SK-N-SH (cell line): ENCODE measurements at regions not wholly inside any gene's neighbourhood (a gene's known extent, or its start where the extent isn't known, plus 50 kb on each side); places are given as distances from the start of the nearest gene placed in this dataset.

Experiments
- CTCF ChIA-PET: fragments of 300-600, 350-600 bp; formaldehyde crosslinking; extraction: SDS; loops from one replicate; lab custom pipeline; 2021; lab: Yijun Ruan, JAX
- POLR2A ChIA-PET: fragments of 350-600 bp; sonication (Branson Sonifier 250); formaldehyde crosslinking; extraction: SDS; loops from one replicate; lab custom pipeline; 2020; ENCODE audit warnings: antibody characterized with exemption, inconsistent platforms; lab: Yijun Ruan, JAX
- DNase-seq: peaks from one replicate; pipeline ENCODE4 v3.0.0; 2012
- H2AFZ ChIP-seq: fragments of 200-600 bp; sonication (generic); 2 replicates; pipeline ENCODE4 v1.8.1; 2016; ENCODE audit warnings: antibody characterized with exemption, mild to moderate bottlenecking, low read depth
- H3F3A ChIP-seq: fragments of 200-600 bp; sonication (generic); replicated peaks from 2 replicates; pipeline ENCODE3; 2016; ENCODE audit warnings: antibody characterized with exemption, mild to moderate bottlenecking; ENCODE audit not compliant: insufficient read depth
- H3K27ac ChIP-seq, 2 experiments: fragments of 200-500 bp in 1 of 2; fragments of 200-600 bp in 1 of 2; sonication (Bioruptor generic) in 1 of 2; sonication (generic), shearing (Covaris generic) in 1 of 2; 2 replicates each; pipeline versions ENCODE4 v1.5.1 to v1.6.1; 2014 to 2016; ENCODE audit warnings: low read depth in 2 of 2, inconsistent platforms in 1 of 2, low read length in 1 of 2, mild to moderate bottlenecking in 1 of 2, mixed read lengths in 1 of 2
- H3K27me3 ChIP-seq: fragments of 200-600 bp; sonication (generic), shearing (Covaris generic); 2 replicates; pipeline ENCODE4 v1.6.1; 2016; ENCODE audit warnings: mixed run types; ENCODE audit not compliant: insufficient read depth
- H3K36me3 ChIP-seq, 2 experiments: fragments of 200-500 bp in 1 of 2; fragments of 200-600 bp in 1 of 2; sonication (Bioruptor generic) in 1 of 2; sonication (generic) in 1 of 2; replicated peaks in 1 of 2; 2 replicates each; pipeline versions ENCODE3 to v1.5.1; 2014 to 2016; ENCODE audit warnings: low read length in 1 of 2, mild to moderate bottlenecking in 1 of 2; ENCODE audit not compliant: insufficient read depth in 2 of 2, control insufficient read depth in 1 of 2
- H3K4me1 ChIP-seq, 2 experiments: fragments of 200-500 bp in 1 of 2; fragments of 200-600 bp in 1 of 2; sonication (Bioruptor generic) in 1 of 2; sonication (generic), shearing (Covaris generic) in 1 of 2; 2 replicates each; pipeline versions ENCODE4 v1.5.1 to v1.6.1; 2014 to 2016; ENCODE audit warnings: low read depth in 1 of 2, low read length in 1 of 2, mixed run types in 1 of 2; ENCODE audit not compliant: insufficient read depth in 2 of 2, control insufficient read depth in 1 of 2
- H3K4me2 ChIP-seq: fragments of 200-600 bp; sonication (generic), shearing (Covaris generic); 2 replicates; pipeline ENCODE4 v1.6.1; 2017; ENCODE audit warnings: mixed run types
- H3K4me3 ChIP-seq, 2 experiments: fragments of 200-500 bp in 1 of 2; fragments of 200-600 bp in 1 of 2; sonication (Bioruptor generic) in 1 of 2; sonication (generic), shearing (Covaris generic) in 1 of 2; 2 replicates each; pipeline versions ENCODE4 v1.5.1 to v1.8.1; 2014 to 2016; ENCODE audit warnings: low read depth in 2 of 2, inconsistent platforms in 1 of 2, low read length in 1 of 2, mild to moderate bottlenecking in 1 of 2, mixed read lengths in 1 of 2, moderate library complexity in 1 of 2
- H3K79me2 ChIP-seq: fragments of 200-600 bp; sonication (generic); 2 replicates; pipeline ENCODE4 v1.8.1; 2017; ENCODE audit warnings: mild to moderate bottlenecking; ENCODE audit not compliant: insufficient read depth
- H3K9ac ChIP-seq: fragments of 200-600 bp; sonication (generic); 2 replicates; pipeline ENCODE4 v1.6.1; 2017; ENCODE audit warnings: mixed run types
- H3K9me2 ChIP-seq: fragments of 200-600 bp; sonication (generic); 2 replicates; pipeline ENCODE4 v1.6.1; 2017; ENCODE audit warnings: mixed run types
- H3K9me3 ChIP-seq: fragments of 200-600 bp; sonication (generic); 2 replicates; pipeline ENCODE4 v1.6.1; 2017; ENCODE audit warnings: mixed run types, mild to moderate bottlenecking, moderate library complexity
- H4K20me1 ChIP-seq: fragments of 200-600 bp; sonication (generic); 2 replicates; pipeline ENCODE4 v1.6.1; 2017; ENCODE audit warnings: mild to moderate bottlenecking, mixed run types; ENCODE audit not compliant: insufficient read depth
- ELF1 ChIP-seq: IDR thresholded peaks from 2 replicates; pipeline ENCODE4 v1.4.0; 2012
- EZH2phosphoT487 ChIP-seq: fragments of 200-600 bp; sonication (generic); IDR thresholded peaks from 2 replicates; pipeline ENCODE4 v1.6.1; 2017; ENCODE audit warnings: low read depth, mixed run types, mild to moderate bottlenecking, antibody characterized with exemption, moderate library complexity, borderline replicate concordance
- GABPA ChIP-seq: IDR thresholded peaks from 2 replicates; pipeline ENCODE4 v1.4.0; 2012; ENCODE audit warnings: low read depth, mild to moderate bottlenecking
- NFIC ChIP-seq: IDR thresholded peaks from 2 replicates; pipeline ENCODE4 v1.4.0; 2012; ENCODE audit warnings: borderline replicate concordance
- NRF1 ChIP-seq: IDR thresholded peaks from 2 replicates; pipeline ENCODE4 v1.6.1; 2012; ENCODE audit warnings: low read depth, mild to moderate bottlenecking, low read length
- POLR2AphosphoS5 ChIP-seq: IDR thresholded peaks from 2 replicates; pipeline ENCODE4 v1.6.1; 2012; ENCODE audit warnings: low read depth, low read length
- RFX5 ChIP-seq: IDR thresholded peaks from 2 replicates; pipeline ENCODE4 v1.6.1; 2012; ENCODE audit warnings: mild to moderate bottlenecking, improper control_type of control experiment, low read length
- SMC3 ChIP-seq: IDR thresholded peaks from 2 replicates; pipeline ENCODE4 v1.6.1; 2012; ENCODE audit warnings: low read depth, low read length, improper control_type of control experiment
- TCF12 ChIP-seq: IDR thresholded peaks from 2 replicates; pipeline ENCODE4 v1.4.0; 2012
- TEAD4 ChIP-seq: IDR thresholded peaks from 2 replicates; pipeline ENCODE4 v1.4.0; 2012; ENCODE audit warnings: mild to moderate bottlenecking, borderline replicate concordance; ENCODE audit not compliant: insufficient read depth
- USF1 ChIP-seq: IDR thresholded peaks from 2 replicates; pipeline ENCODE4 v1.4.0; 2012; ENCODE audit warnings: low read depth, borderline replicate concordance
- YY1 ChIP-seq: IDR thresholded peaks from 2 replicates; pipeline ENCODE4 v1.4.0; 2012; ENCODE audit warnings: low read depth, mild to moderate bottlenecking
- WGBS: methylation state at CpG from one replicate; pipeline ENCODE4 v1.1.6; 2017; ENCODE audit warnings: low lambda C conversion rate; 5-methylcytosine and 5-hydroxymethylcytosine counted together
- TF ChIP-seq, protein P1 (sequence below): IDR thresholded peaks from 2 replicates; pipeline ENCODE4 v1.6.1; 2012; ENCODE audit warnings: mild to moderate bottlenecking, low read depth, low read length, moderate library complexity
- TF ChIP-seq, protein P2 (sequence below): IDR thresholded peaks from 2 replicates; pipeline ENCODE4 v1.4.0; 2012; ENCODE audit warnings: low read depth, borderline replicate concordance
- TF ChIP-seq, protein P3 (sequence below): fragments of 200-600 bp; sonication (generic); IDR thresholded peaks from 2 replicates; pipeline ENCODE4 v1.6.1; 2017; ENCODE audit warnings: antibody characterized with exemption, mild to moderate bottlenecking, moderate library complexity

- Histone ChIP-seq H4K20me1 (no peaks in the 10 kb centered on the region), H2AFZ (no peak overlapping the region)
- CTCF ChIA-PET = interaction anchor here (0.6 to 2.2 kb wide), 10 partner anchors 9 to 1322 kb away, joined by 3 to 8 read pairs (median 4); no protein-coding TSS in a partner anchor
These were observed 59.6 kb upstream of the ADAMTS19 start for GRCh38 chr5:129400395-129400983.

DNA sequence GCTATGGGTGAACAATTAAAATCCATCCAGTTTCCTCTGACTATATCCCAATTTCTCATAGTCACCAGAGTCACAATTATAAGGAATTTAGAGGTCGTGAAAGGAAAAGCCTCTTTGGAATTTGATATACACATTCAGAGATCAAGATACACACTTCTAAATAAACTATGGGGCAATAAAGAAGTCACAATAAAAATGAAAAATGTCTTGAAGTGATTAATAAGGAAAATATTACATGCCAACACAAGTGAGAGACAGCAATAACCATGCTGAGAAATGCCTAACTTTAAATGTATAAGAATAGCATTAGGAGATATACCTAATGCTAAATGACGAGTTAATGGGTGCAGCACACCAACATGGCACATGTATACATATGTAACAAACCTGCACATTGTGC is 54.9 kb upstream of the ADAMTS19 start:
- H3K27ac ChIP-seq = no peak overlapping the region
- no peaks in the 10 kb centered on the region for H3K79me2 ChIP-seq
- 0% methylated on average over 2 of the region's 2 CpGs for WGBS
- ChIA-PET CTCF (no interaction called here), POLR2A (no interaction called here)
- H3K4me2 ChIP-seq = no peak overlapping the region
- H3F3A ChIP-seq = no peaks in the 10 kb centered on the region
- DNase-seq = no peak
- no peak overlapping the region for H3K4me3 ChIP-seq
- H2AFZ ChIP-seq = no peak overlapping the region
- no peaks in the 10 kb centered on the region for H3K36me3 ChIP-seq
- no peak overlapping the region for H3K9ac ChIP-seq
- H4K20me1 ChIP-seq = no peaks in the 10 kb centered on the region
- H3K9me2 ChIP-seq = no peaks in the 10 kb centered on the region
- no peaks in the 10 kb centered on the region for H3K9me3 ChIP-seq
- no peak for TF ChIP-seq YY1
- no peak for TF ChIP-seq TEAD4
- no peak for TF ChIP-seq GABPA
- no peak for TF ChIP-seq RFX5
- TF ChIP-seq, protein P1, sequence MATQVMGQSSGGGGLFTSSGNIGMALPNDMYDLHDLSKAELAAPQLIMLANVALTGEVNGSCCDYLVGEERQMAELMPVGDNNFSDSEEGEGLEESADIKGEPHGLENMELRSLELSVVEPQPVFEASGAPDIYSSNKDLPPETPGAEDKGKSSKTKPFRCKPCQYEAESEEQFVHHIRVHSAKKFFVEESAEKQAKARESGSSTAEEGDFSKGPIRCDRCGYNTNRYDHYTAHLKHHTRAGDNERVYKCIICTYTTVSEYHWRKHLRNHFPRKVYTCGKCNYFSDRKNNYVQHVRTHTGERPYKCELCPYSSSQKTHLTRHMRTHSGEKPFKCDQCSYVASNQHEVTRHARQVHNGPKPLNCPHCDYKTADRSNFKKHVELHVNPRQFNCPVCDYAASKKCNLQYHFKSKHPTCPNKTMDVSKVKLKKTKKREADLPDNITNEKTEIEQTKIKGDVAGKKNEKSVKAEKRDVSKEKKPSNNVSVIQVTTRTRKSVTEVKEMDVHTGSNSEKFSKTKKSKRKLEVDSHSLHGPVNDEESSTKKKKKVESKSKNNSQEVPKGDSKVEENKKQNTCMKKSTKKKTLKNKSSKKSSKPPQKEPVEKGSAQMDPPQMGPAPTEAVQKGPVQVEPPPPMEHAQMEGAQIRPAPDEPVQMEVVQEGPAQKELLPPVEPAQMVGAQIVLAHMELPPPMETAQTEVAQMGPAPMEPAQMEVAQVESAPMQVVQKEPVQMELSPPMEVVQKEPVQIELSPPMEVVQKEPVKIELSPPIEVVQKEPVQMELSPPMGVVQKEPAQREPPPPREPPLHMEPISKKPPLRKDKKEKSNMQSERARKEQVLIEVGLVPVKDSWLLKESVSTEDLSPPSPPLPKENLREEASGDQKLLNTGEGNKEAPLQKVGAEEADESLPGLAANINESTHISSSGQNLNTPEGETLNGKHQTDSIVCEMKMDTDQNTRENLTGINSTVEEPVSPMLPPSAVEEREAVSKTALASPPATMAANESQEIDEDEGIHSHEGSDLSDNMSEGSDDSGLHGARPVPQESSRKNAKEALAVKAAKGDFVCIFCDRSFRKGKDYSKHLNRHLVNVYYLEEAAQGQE = no peak
- TF ChIP-seq SMC3 = no peak
- TF ChIP-seq USF1 = no peak
- TF ChIP-seq ELF1 = no peak
- TF ChIP-seq, protein P2, sequence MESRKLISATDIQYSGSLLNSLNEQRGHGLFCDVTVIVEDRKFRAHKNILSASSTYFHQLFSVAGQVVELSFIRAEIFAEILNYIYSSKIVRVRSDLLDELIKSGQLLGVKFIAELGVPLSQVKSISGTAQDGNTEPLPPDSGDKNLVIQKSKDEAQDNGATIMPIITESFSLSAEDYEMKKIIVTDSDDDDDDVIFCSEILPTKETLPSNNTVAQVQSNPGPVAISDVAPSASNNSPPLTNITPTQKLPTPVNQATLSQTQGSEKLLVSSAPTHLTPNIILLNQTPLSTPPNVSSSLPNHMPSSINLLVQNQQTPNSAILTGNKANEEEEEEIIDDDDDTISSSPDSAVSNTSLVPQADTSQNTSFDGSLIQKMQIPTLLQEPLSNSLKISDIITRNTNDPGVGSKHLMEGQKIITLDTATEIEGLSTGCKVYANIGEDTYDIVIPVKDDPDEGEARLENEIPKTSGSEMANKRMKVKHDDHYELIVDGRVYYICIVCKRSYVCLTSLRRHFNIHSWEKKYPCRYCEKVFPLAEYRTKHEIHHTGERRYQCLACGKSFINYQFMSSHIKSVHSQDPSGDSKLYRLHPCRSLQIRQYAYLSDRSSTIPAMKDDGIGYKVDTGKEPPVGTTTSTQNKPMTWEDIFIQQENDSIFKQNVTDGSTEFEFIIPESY = no peak
- TF ChIP-seq NFIC = no peak
- no peak for TF ChIP-seq POLR2AphosphoS5
- no peak for TF ChIP-seq TCF12
- no peaks in the 10 kb centered on the region for H3K27me3 ChIP-seq
- no peaks in the 10 kb centered on the region for H3K4me1 ChIP-seq

More at GRCh38 chr5:129400395-129400983, 59.6 kb upstream of the ADAMTS19 start:
- H3K27me3 ChIP-seq = no peaks in the 10 kb centered on the region
- no peak overlapping the region for H3K27ac ChIP-seq
- H3F3A ChIP-seq = no peaks in the 10 kb centered on the region
- no peaks in the 10 kb centered on the region for H3K36me3 ChIP-seq
- no peaks in the 10 kb centered on the region for H3K4me1 ChIP-seq
- H3K79me2 ChIP-seq = no peaks in the 10 kb centered on the region
- no peaks in the 10 kb centered on the region for H3K9me3 ChIP-seq
- H3K4me3 ChIP-seq = no peak overlapping the region
- TF ChIP-seq EZH2phosphoT487 (no peak), SMC3 (0 out of 2 replicates have a peak, but pooled peaks have one; percentile 7), TCF12 (no peak), NRF1 (no peak)
- TF ChIP-seq, protein P3, sequence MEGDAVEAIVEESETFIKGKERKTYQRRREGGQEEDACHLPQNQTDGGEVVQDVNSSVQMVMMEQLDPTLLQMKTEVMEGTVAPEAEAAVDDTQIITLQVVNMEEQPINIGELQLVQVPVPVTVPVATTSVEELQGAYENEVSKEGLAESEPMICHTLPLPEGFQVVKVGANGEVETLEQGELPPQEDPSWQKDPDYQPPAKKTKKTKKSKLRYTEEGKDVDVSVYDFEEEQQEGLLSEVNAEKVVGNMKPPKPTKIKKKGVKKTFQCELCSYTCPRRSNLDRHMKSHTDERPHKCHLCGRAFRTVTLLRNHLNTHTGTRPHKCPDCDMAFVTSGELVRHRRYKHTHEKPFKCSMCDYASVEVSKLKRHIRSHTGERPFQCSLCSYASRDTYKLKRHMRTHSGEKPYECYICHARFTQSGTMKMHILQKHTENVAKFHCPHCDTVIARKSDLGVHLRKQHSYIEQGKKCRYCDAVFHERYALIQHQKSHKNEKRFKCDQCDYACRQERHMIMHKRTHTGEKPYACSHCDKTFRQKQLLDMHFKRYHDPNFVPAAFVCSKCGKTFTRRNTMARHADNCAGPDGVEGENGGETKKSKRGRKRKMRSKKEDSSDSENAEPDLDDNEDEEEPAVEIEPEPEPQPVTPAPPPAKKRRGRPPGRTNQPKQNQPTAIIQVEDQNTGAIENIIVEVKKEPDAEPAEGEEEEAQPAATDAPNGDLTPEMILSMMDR = peak; percentile 51
- POLR2A ChIA-PET = no interaction called here
- WGBS = 7% methylated on average over 5 of the region's 5 CpGs
- no peak overlapping the region for H3K4me2 ChIP-seq
- peak; percentile 2 for DNase-seq
- H3K9me2 ChIP-seq = no peaks in the 10 kb centered on the region
- no peak overlapping the region for H3K9ac ChIP-seq
